Prostate gland (tissue), 2 donors: ENCODE measurements at regions not wholly inside any gene's neighbourhood (a gene's known extent, or its start where the extent isn't known, plus 50 kb on each side); places are given as distances from the start of the nearest gene placed in this dataset.

ENCODE experiments used
- POLR2A ChIP-seq: fragments of 450-650 bp; IDR thresholded peaks from one replicate; pipeline ENCODE4 v1.6.1; 2016; ENCODE audit warnings: antibody characterized with exemption, mild to moderate bottlenecking
- POLR2AphosphoS5 ChIP-seq: sonication (generic); formaldehyde crosslinking; IDR thresholded peaks from one replicate; pipeline ENCODE4 v1.6.1; 2017; ENCODE audit warnings: antibody characterized with exemption
- TF ChIP-seq, protein P1 (sequence below), 4 experiments: fragments of 200-600 bp in 2 of 4; fragments of 450-650 bp in 2 of 4; sonication (generic) in 2 of 4; IDR thresholded peaks; 1 replicate in 3 of 4; 2 replicates in 1 of 4; pipeline ENCODE4 v1.5.1; 2016 to 2019; ENCODE audit warnings: antibody characterized with exemption in 4 of 4, mild to moderate bottlenecking in 2 of 4, moderate library complexity in 2 of 4

- no peak for TF ChIP-seq POLR2A
- TF ChIP-seq, protein P1, sequence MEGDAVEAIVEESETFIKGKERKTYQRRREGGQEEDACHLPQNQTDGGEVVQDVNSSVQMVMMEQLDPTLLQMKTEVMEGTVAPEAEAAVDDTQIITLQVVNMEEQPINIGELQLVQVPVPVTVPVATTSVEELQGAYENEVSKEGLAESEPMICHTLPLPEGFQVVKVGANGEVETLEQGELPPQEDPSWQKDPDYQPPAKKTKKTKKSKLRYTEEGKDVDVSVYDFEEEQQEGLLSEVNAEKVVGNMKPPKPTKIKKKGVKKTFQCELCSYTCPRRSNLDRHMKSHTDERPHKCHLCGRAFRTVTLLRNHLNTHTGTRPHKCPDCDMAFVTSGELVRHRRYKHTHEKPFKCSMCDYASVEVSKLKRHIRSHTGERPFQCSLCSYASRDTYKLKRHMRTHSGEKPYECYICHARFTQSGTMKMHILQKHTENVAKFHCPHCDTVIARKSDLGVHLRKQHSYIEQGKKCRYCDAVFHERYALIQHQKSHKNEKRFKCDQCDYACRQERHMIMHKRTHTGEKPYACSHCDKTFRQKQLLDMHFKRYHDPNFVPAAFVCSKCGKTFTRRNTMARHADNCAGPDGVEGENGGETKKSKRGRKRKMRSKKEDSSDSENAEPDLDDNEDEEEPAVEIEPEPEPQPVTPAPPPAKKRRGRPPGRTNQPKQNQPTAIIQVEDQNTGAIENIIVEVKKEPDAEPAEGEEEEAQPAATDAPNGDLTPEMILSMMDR (IDR thresholded peaks at IDR 0.05): no peak
- no peak for TF ChIP-seq POLR2AphosphoS5
Measured at GRCh38 chr11:122214567-122214966, 98.6 kb upstream of the BLID start.
